Right lobe of liver (tissue), 6 donors: ENCODE measurements at regions not wholly inside any gene's neighbourhood (a gene's known extent, or its start where the extent isn't known, plus 50 kb on each side); places are given as distances from the start of the nearest gene placed in this dataset.

Experiments used
- ATAC-seq, 4 donors: fragments of 200-7000 bp; cut with Tn5 transposase; one replicate each; pipeline ENCODE4 v1.9.1; 2020; ENCODE audit warnings: mild to moderate bottlenecking in 4 of 4, moderate library complexity in 4 of 4
- DNase-seq, 3 donors: peaks; one replicate each; pipeline ENCODE4 v3.0.0-alpha.2; 2020
- H3K27ac ChIP-seq, 3 donors: fragments of 200-600 bp; one replicate each; pipeline ENCODE4 v1.8.0; 2022
- H3K27me3 ChIP-seq, 2 donors: fragments of 200-600 bp; one replicate each; pipeline ENCODE4 v1.8.0; 2022
- H3K36me3 ChIP-seq, 4 donors: fragments of 200-600 bp; sonication (generic) in 1 of 4; one replicate each; pipeline versions ENCODE4 v1.5.1 to v1.8.0; 2017 to 2022; ENCODE audit warnings: control low read depth in 1 of 4
- H3K4me1 ChIP-seq, 4 donors: fragments of 200-600 bp; sonication (generic) in 1 of 4; one replicate each; pipeline versions ENCODE4 v1.5.1 to v1.8.0; 2017 to 2022; ENCODE audit warnings: control low read depth in 1 of 4
- H3K4me3 ChIP-seq, 3 donors: fragments of 200-600 bp; one replicate each; pipeline ENCODE4 v1.8.0; 2022
- H3K9me3 ChIP-seq, 4 donors: fragments of 200-600 bp; sonication (generic) in 1 of 4; one replicate each; pipeline versions ENCODE4 v1.5.1 to v1.8.0; 2017 to 2022; ENCODE audit warnings: control low read depth in 1 of 4
- CTCF ChIP-seq, 4 donors: fragments of 200-600 bp in 3 of 4; fragments of 450-650 bp in 1 of 4; IDR thresholded peaks; one replicate each; pipeline versions ENCODE4 v1.5.1 to v1.8.0; 2016 to 2022; ENCODE audit warnings: antibody characterized with exemption in 4 of 4, mild to moderate bottlenecking in 2 of 4
- POLR2A ChIP-seq: fragments of 450-650 bp; IDR thresholded peaks from one replicate; pipeline ENCODE4 v1.6.1; 2017; ENCODE audit warnings: antibody characterized with exemption, mild to moderate bottlenecking
- WGBS: methylation state at CpG from one replicate; pipeline ENCODE4 v1.1.6; 2018; ENCODE audit warnings: low coverage, low lambda C conversion rate; ENCODE audit not compliant: insufficient coverage; ENCODE audit errors: missing lambda C conversion rate; 5-methylcytosine and 5-hydroxymethylcytosine counted together
- intact Hi-C, 2 donors: fragments of 100-400 bp; cut with DNase I; formaldehyde crosslinking; loops; one replicate each; pipeline versions ENCODE4 v1.11.2 to v1.14.1; 2022
- donor health status: DM: no; HTN: yes; CAD: no.
- donor health status: DM: no; HTN: no; CAD: no.
- donor health status: DM: no; HTN: no; CAD: no.
- donor health status: DM: no; HTN: yes; CAD: no.
- donor health status: DM: no; HTN: yes; CAD: no.

- no peak for TF ChIP-seq POLR2A
- no peak for TF ChIP-seq CTCF (IDR thresholded peaks at IDR 0.05)
- Histone ChIP-seq H3K9me3 (no peaks in the 10 kb centered on the region), H3K4me1 (peaks cover 0 to 11% (median 0%) of the 10 kb centered on the region in 4 donors), H3K27me3 (no peaks in the 10 kb centered on the region), H3K27ac (no peak overlapping the region), H3K36me3 (no peaks in the 10 kb centered on the region), H3K4me3 (no peak overlapping the region)
- no peak for ATAC-seq
- 33% methylated on average over 1 of the region's 1 CpG for WGBS
- DNase-seq: no peak
- intact Hi-C loops: no loop called here
Observed at GRCh38 chr9:118613996-118614395, 755.2 kb downstream of the BRINP1 start.

- H3K27ac ChIP-seq: no peak overlapping the region
- ATAC-seq (peak in 1 of 4 donors; percentile 23), DNase-seq (no peak)
- H3K4me1 ChIP-seq: peaks cover 0 to 16% (median 0%) of the 10 kb centered on the region in 4 donors
- TF ChIP-seq CTCF (IDR thresholded peaks at IDR 0.05): no peak
- TF ChIP-seq POLR2A: no peak
- WGBS: 77% methylated on average over 1 of the region's 1 CpG
- H3K4me3 ChIP-seq: no peak overlapping the region
- no peaks in the 10 kb centered on the region for H3K9me3 ChIP-seq
- no peaks in the 10 kb centered on the region for H3K27me3 ChIP-seq
- intact Hi-C loops: no loop called here
- no peaks in the 10 kb centered on the region for H3K36me3 ChIP-seq
Observed at GRCh38 chr9:118618084-118618483, 751.2 kb downstream of the BRINP1 start.

GRCh38 chr9:118618849-118619248 lies 750.4 kb downstream of the BRINP1 start:
- DNase-seq (no peak), ATAC-seq (peak in 3 of 4 donors; percentile 59 to 81 (median 76))
- intact Hi-C loops: no loop called here
- H3K4me1 ChIP-seq: peaks cover 0 to 16% (median 0%) of the 10 kb centered on the region in 4 donors
- H3K27ac ChIP-seq: no peak overlapping the region
- no peaks in the 10 kb centered on the region for H3K36me3 ChIP-seq
- H3K27me3 ChIP-seq: no peaks in the 10 kb centered on the region
- no peaks in the 10 kb centered on the region for H3K9me3 ChIP-seq
- no peak for TF ChIP-seq POLR2A
- no peak overlapping the region for H3K4me3 ChIP-seq
- 26% methylated on average over 2 of the region's 2 CpGs for WGBS

- intact Hi-C loops: no loop called here
- Histone ChIP-seq H3K27me3 (no peaks in the 10 kb centered on the region), H3K9me3 (no peaks in the 10 kb centered on the region), H3K4me1 (no peaks in the 10 kb centered on the region), H3K4me3 (no peak overlapping the region), H3K36me3 (no peaks in the 10 kb centered on the region), H3K27ac (no peak overlapping the region)
- DNase-seq (no peak), ATAC-seq (no peak)
- 71% methylated on average over 3 of the region's 3 CpGs for WGBS
- TF ChIP-seq POLR2A: no peak
- no peak for TF ChIP-seq CTCF (IDR thresholded peaks at IDR 0.05)
Observed at GRCh38 chr9:118624608-118625007, 744.6 kb downstream of the BRINP1 start.

GRCh38 chr9:118630079-118630478 lies 739.2 kb downstream of the BRINP1 start:
- no peaks in the 10 kb centered on the region for H3K36me3 ChIP-seq
- no peak for TF ChIP-seq CTCF (IDR thresholded peaks at IDR 0.05)
- no peak for TF ChIP-seq POLR2A
- H3K27ac ChIP-seq: no peak overlapping the region
- DNase-seq: no peak
- H3K4me1 ChIP-seq: no peaks in the 10 kb centered on the region
- ATAC-seq: no peak
- 32% methylated on average over 2 of the region's 2 CpGs for WGBS
- H3K27me3 ChIP-seq: no peaks in the 10 kb centered on the region
- H3K4me3 ChIP-seq: no peak overlapping the region
- H3K9me3 ChIP-seq: no peaks in the 10 kb centered on the region
- intact Hi-C loops: no loop called here
